Lower leg skin (tissue), 3 donors: ENCODE measurements at regions not wholly inside any gene's neighbourhood (a gene's known extent, or its start where the extent isn't known, plus 50 kb on each side); places are given as distances from the start of the nearest gene placed in this dataset.

Source experiments
- POLR2A ChIP-seq, 2 donors: fragments of 450-650 bp; IDR thresholded peaks; one replicate each; pipeline ENCODE4 v1.6.1; 2016 to 2017; ENCODE audit warnings: antibody characterized with exemption in 2 of 2, mild to moderate bottlenecking in 1 of 2, moderate library complexity in 1 of 2
- TF ChIP-seq, protein P1 (sequence below), 3 donors: fragments of 450-650 bp; IDR thresholded peaks; one replicate each; pipeline ENCODE4 v1.5.1; 2016; ENCODE audit warnings: antibody characterized with exemption in 3 of 3, mild to moderate bottlenecking in 3 of 3, moderate library complexity in 2 of 3

DNA sequence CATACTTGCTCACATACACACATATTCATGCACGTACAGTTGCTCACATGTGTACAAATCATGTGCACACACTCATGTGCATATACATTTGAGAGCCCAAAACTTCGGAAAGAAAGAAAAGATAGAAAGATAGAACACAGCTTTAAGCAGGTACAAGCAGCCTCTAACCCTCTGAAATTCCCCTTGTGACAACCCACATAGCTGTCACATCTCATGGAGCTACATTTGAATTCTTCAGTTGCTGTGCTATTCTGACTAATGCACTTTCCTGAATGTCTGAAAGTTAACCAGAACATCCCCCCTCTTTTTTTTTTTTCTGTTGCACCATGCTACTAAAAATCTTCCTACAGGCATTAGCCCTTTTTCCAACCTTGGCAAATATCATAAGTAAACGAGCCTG lies 51.9 kb upstream of the KCNA5 start:
- TF ChIP-seq, protein P1, sequence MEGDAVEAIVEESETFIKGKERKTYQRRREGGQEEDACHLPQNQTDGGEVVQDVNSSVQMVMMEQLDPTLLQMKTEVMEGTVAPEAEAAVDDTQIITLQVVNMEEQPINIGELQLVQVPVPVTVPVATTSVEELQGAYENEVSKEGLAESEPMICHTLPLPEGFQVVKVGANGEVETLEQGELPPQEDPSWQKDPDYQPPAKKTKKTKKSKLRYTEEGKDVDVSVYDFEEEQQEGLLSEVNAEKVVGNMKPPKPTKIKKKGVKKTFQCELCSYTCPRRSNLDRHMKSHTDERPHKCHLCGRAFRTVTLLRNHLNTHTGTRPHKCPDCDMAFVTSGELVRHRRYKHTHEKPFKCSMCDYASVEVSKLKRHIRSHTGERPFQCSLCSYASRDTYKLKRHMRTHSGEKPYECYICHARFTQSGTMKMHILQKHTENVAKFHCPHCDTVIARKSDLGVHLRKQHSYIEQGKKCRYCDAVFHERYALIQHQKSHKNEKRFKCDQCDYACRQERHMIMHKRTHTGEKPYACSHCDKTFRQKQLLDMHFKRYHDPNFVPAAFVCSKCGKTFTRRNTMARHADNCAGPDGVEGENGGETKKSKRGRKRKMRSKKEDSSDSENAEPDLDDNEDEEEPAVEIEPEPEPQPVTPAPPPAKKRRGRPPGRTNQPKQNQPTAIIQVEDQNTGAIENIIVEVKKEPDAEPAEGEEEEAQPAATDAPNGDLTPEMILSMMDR (IDR thresholded peaks at IDR 0.05) = no peak
- no peak for TF ChIP-seq POLR2A (IDR thresholded peaks at IDR 0.05)
